ENCODE measurements at regions not wholly inside any gene's neighbourhood (a gene's known extent, or its start where the extent isn't known, plus 50 kb on each side); places are given as distances from the start of the nearest gene placed in this dataset.
A peak's percentile ranks its signal among the peaks of the same experiment; 100 is the strongest.

DNA sequence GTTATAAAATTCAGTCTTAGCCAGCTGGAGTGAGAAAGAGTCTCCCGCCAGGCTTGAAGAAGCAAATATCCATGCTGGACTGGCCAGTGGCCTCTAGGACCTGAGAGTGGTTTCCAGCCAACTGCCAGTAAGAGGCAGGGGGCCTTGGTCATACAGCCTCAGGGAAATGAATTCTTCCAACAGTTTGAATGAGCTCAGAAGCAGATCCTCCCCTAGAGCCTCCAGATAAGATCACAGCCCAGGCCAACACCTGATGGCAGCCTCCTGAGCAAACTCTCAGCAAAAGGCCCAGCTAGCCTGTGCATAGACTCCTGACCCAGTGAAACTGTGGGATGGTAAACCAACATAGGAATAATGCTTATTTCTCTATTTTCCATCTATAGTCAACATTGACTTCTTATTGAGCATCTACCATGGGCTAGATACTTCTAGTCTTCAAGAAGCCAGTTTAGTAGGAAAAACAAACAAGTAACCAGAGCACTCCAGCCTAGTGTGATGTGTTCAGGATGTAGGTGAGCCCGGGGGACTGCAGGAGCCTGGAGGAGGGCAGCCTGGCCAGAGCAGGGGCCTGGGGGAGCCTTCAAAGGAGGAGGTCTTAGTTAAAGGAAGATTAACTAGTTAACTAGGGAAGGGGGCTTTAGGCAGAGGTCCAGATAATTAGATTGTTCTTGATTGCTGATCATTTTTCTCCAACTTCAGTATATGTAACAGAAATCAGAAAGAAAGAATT, 115.4 kb upstream of the ADO start:
- Histone ChIP-seq H3K9me3 (ENCODE audit: control insufficient read depth, insufficient read depth, low read length) (no peaks in the 10 kb centered on the region), H3K27me3 (ENCODE audit: control insufficient read depth, insufficient read depth, low read length) (no peaks in the 10 kb centered on the region), H3K27ac (ENCODE audit: low read length) (peak overlapping the region; percentile 58), H3K4me3 (ENCODE audit: low read length) (no peak overlapping the region), H3K36me3 (ENCODE audit: control insufficient read depth, insufficient read depth, low read length) (no peaks in the 10 kb centered on the region), H3K4me1 (ENCODE audit: control insufficient read depth, insufficient read depth, low read length) (peaks cover 36% of the 10 kb centered on the region)
- intact Hi-C loops (cut with micrococcal nuclease), result no loop called here
- WGBS (ENCODE audit: insufficient coverage), result 84% methylated on average over 2 of the region's 2 CpGs
- Mint-ChIP-seq H3K9me3 (peaks cover 0 to 3% of the 10 kb centered on the region in 2 donors), H3K4me3 (peak overlapping the region; percentile 89), H3K36me3 (peaks cover 6% of the 10 kb centered on the region), H3K27ac (peak overlapping the region; percentile 90 to 92), H3K4me1 (peaks cover 54 to 65% of the 10 kb centered on the region in 2 donors), H3K27me3 (ENCODE audit: low read depth in 2 of 2) (no peaks in the 10 kb centered on the region)
- ATAC-seq, result peak in 1 of 3 donors; percentile 27
- TF ChIP-seq, protein P1, sequence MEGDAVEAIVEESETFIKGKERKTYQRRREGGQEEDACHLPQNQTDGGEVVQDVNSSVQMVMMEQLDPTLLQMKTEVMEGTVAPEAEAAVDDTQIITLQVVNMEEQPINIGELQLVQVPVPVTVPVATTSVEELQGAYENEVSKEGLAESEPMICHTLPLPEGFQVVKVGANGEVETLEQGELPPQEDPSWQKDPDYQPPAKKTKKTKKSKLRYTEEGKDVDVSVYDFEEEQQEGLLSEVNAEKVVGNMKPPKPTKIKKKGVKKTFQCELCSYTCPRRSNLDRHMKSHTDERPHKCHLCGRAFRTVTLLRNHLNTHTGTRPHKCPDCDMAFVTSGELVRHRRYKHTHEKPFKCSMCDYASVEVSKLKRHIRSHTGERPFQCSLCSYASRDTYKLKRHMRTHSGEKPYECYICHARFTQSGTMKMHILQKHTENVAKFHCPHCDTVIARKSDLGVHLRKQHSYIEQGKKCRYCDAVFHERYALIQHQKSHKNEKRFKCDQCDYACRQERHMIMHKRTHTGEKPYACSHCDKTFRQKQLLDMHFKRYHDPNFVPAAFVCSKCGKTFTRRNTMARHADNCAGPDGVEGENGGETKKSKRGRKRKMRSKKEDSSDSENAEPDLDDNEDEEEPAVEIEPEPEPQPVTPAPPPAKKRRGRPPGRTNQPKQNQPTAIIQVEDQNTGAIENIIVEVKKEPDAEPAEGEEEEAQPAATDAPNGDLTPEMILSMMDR (IDR thresholded peaks at IDR 0.05), result no peak
- DNase-seq, result no peak

DNA sequence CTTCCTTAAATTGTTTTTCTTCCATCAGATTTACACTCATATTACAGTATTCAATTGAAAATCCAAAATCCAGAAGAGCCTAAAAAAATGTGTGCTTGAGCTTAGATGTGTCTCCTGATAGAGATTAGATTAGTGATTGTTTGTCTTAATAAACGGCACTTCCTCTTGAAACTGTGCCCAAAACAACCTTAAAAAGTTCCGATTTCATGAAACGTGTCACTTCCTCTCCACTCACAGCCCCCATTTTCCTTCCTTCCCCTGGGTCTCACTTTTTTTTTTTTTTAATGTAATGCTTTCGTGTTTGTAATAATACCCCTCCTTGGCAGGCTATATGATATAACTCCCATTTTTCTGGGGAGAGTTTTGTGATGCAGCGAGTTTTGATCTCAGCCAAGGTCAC, 114.8 kb upstream of the ADO start:
- H3K36me3 Mint-ChIP-seq, result peaks cover 6% of the 10 kb centered on the region
- peak; percentile 57 for ATAC-seq
- H3K27me3 Mint-ChIP-seq (ENCODE audit: low read depth in 2 of 2), result no peaks in the 10 kb centered on the region
- H3K27me3 ChIP-seq (ENCODE audit: control insufficient read depth, insufficient read depth, low read length), result no peaks in the 10 kb centered on the region
- peaks cover 39% of the 10 kb centered on the region for H3K4me1 ChIP-seq (ENCODE audit: control insufficient read depth, insufficient read depth, low read length)
- H3K27ac ChIP-seq (ENCODE audit: low read length), result peak overlapping the region; percentile 58
- H3K27ac Mint-ChIP-seq, result peak overlapping the region; percentile 90 to 92
- TF ChIP-seq, protein P1 (IDR thresholded peaks at IDR 0.05), result no peak
- H3K4me3 Mint-ChIP-seq, result peak overlapping the region; percentile 89
- H3K9me3 ChIP-seq (ENCODE audit: control insufficient read depth, insufficient read depth, low read length), result no peaks in the 10 kb centered on the region
- no peak overlapping the region for H3K4me3 ChIP-seq (ENCODE audit: low read length)
- no peaks in the 10 kb centered on the region for H3K36me3 ChIP-seq (ENCODE audit: control insufficient read depth, insufficient read depth, low read length)
- peak in 1 of 2 donors; percentile 74 for DNase-seq
- intact Hi-C loops (cut with micrococcal nuclease), result no loop called here
- H3K4me1 Mint-ChIP-seq, result peaks cover 59 to 70% of the 10 kb centered on the region in 2 donors
- peaks cover 0 to 3% of the 10 kb centered on the region in 2 donors for H3K9me3 Mint-ChIP-seq
- 43% methylated on average over 2 of the region's 5 CpGs for WGBS (ENCODE audit: insufficient coverage)

DNA sequence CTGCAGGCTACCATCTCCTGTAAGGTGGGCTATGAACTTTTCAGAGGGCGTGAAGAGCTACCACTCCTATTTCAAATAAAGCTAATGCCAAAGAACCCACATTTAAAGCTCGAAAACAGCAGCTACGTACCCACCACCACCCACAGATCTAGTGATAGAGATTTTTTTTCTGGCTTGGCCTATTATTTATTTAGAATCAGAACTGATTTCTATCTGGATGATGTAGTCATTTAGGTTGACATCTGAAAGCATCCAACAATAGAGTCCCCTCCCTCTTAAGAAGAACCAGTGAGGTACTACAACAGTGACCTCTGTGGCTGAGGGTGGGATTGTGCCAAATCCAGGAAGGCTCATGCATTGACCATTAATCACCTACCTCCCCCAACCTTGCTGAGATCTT, 113.8 kb upstream of the ADO start:
- ATAC-seq (no peak), DNase-seq (peak in 1 of 2 donors; percentile 47)
- Histone ChIP-seq H3K9me3 (ENCODE audit: control insufficient read depth, insufficient read depth, low read length) (no peaks in the 10 kb centered on the region), H3K4me1 (ENCODE audit: control insufficient read depth, insufficient read depth, low read length) (peaks cover 44% of the 10 kb centered on the region), H3K4me3 (ENCODE audit: low read length) (no peak overlapping the region), H3K27me3 (ENCODE audit: control insufficient read depth, insufficient read depth, low read length) (no peaks in the 10 kb centered on the region), H3K36me3 (ENCODE audit: control insufficient read depth, insufficient read depth, low read length) (no peaks in the 10 kb centered on the region), H3K27ac (ENCODE audit: low read length) (no peak overlapping the region)
- Mint-ChIP-seq H3K27me3 (ENCODE audit: low read depth in 2 of 2) (no peaks in the 10 kb centered on the region), H3K36me3 (peaks cover 6% of the 10 kb centered on the region), H3K27ac (peak overlapping the region; percentile 90 to 92), H3K9me3 (peaks cover 0 to 3% of the 10 kb centered on the region in 2 donors), H3K4me3 (peak overlapping the region; percentile 76), H3K4me1 (peaks cover 69 to 78% of the 10 kb centered on the region in 2 donors)
- intact Hi-C loops (cut with micrococcal nuclease), result no loop called here
- 20% methylated on average over 1 of the region's 3 CpGs for WGBS (ENCODE audit: insufficient coverage)
- TF ChIP-seq, protein P1 (IDR thresholded peaks at IDR 0.05), result no peak

Measured in natural killer cell (primary cell).